ENCODE measurements at regions not wholly inside any gene's neighbourhood (a gene's known extent, or its start where the extent isn't known, plus 50 kb on each side); places are given as distances from the start of the nearest gene placed in this dataset.

DNA sequence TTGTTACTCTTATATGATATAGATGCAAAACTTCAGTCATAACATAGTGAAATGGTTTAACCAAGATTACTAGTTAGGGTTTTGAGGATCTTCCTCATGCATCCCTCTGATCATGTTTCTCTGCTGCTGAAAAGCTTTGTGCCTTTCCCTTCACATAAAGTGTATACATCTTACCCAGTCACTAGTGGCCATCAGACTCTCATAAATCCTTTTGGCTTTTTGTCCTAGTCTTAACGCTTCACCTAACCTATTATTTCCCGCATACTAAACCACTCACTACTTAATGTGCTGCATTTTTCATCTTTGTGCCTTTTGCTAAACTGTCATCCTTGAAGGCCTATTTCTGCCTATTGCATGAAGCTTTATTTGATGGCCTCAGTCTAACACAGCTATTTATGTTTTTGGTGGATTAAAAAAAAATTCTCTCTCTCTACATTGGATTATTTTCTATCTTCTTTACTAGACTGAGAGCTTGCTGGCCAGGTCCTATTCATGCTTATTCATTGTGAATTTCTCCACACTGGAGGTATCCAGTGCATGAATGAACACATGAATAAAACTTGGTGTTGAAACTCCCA lies 717.6 kb upstream of the GOLIM4 start:
- no peaks in the 10 kb centered on the region for H3K4me1 ChIP-seq (ENCODE audit: control insufficient read depth in 5 of 5, insufficient read depth in 5 of 5, low read length in 5 of 5)
- no peaks in the 10 kb centered on the region for H3K27me3 ChIP-seq (ENCODE audit: control insufficient read depth in 5 of 5, insufficient read depth in 4 of 5, low read length in 5 of 5)
- H3K4me3 ChIP-seq (ENCODE audit: low read depth in 1 of 5, low read length in 5 of 5), result no peak overlapping the region
- peaks cover 0 to 27% (median 0%) of the 10 kb centered on the region in 5 donors for H3K36me3 ChIP-seq (ENCODE audit: control insufficient read depth in 5 of 5, insufficient read depth in 5 of 5, low read length in 5 of 5)
- H3K9ac ChIP-seq (ENCODE audit: low read length in 5 of 5), result no peak overlapping the region
- no peak overlapping the region for H3K27ac ChIP-seq (ENCODE audit: low read depth, low read length)
- H3K9me3 ChIP-seq (ENCODE audit: control insufficient read depth in 5 of 5, low read length in 5 of 5), result no peaks in the 10 kb centered on the region

DNA sequence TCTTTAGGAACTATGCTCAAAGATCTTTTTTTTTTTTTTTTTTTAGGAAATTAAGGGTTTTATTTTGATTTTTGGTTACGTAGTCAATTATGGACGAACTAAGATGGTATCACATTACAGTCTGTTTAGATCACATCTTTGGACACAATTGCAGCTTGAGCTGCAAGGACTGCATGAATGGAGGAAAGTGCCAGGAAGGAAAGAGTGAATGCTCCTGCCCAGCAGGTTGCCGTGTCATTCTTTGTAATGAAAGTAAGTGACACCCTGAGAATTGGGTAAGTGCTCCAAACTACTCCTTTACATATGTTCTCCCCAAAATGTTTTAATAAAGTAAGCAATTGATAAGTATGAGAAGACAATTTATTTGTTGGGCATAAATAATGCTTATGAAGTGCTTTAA lies 716.5 kb upstream of the GOLIM4 start:
- Histone ChIP-seq H3K4me1 (ENCODE audit: control insufficient read depth in 5 of 5, insufficient read depth in 5 of 5, low read length in 5 of 5) (no peaks in the 10 kb centered on the region), H3K36me3 (ENCODE audit: control insufficient read depth in 5 of 5, insufficient read depth in 5 of 5, low read length in 5 of 5) (peaks cover 0 to 23% (median 0%) of the 10 kb centered on the region in 5 donors), H3K4me3 (ENCODE audit: low read depth in 1 of 5, low read length in 5 of 5) (no peak overlapping the region), H3K27me3 (ENCODE audit: control insufficient read depth in 5 of 5, insufficient read depth in 4 of 5, low read length in 5 of 5) (no peaks in the 10 kb centered on the region), H3K9me3 (ENCODE audit: control insufficient read depth in 5 of 5, low read length in 5 of 5) (no peaks in the 10 kb centered on the region), H3K27ac (ENCODE audit: low read depth, low read length) (no peak overlapping the region), H3K9ac (ENCODE audit: low read length in 5 of 5) (no peak overlapping the region)

DNA sequence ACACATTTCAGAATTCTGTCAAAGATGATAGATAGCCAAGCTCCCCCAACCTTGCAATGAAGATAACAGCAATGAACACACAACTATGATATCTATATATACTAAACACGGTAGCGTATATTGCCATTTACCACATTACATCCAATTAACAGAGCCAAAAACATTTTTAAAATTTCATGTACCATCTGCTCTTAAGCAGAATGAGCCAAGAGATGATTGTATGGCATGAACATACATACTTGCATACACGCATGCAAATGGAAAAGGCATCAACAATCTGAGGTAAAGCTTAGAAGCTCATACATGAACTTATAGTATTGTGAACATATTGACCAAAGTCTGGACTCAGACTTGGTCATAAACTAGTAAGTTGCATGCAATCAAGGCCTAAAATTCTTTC lies 712.9 kb upstream of the GOLIM4 start:
- H3K4me3 ChIP-seq (ENCODE audit: low read depth in 1 of 5, low read length in 5 of 5), result no peak overlapping the region
- H3K27ac ChIP-seq (ENCODE audit: low read depth, low read length), result no peak overlapping the region
- H3K9ac ChIP-seq (ENCODE audit: low read length in 5 of 5), result no peak overlapping the region
- no peaks in the 10 kb centered on the region for H3K9me3 ChIP-seq (ENCODE audit: control insufficient read depth in 5 of 5, low read length in 5 of 5)
- H3K36me3 ChIP-seq (ENCODE audit: control insufficient read depth in 5 of 5, insufficient read depth in 5 of 5, low read length in 5 of 5), result peaks cover 0 to 20% (median 0%) of the 10 kb centered on the region in 5 donors
- H3K27me3 ChIP-seq (ENCODE audit: control insufficient read depth in 5 of 5, insufficient read depth in 4 of 5, low read length in 5 of 5), result no peaks in the 10 kb centered on the region
- H3K4me1 ChIP-seq (ENCODE audit: control insufficient read depth in 5 of 5, insufficient read depth in 5 of 5, low read length in 5 of 5), result no peaks in the 10 kb centered on the region

DNA sequence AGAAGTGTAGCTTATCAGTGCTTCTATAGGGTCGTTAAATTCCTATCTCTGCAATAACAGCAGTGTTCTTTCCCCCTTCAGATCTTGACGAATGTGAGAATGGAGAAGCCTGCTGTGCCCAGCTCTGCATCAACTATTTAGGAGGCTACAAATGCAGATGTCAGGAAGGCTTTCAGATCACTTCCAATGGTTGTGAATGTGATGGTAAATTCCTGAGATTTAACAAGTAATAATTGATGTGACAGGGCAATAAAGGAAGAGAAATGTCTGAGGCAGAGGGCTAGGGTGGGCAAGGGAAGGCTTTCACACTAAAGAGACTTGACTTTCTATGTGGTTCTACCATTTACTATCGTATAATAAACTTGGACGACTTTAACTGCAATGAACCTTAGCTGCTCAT lies 711.7 kb upstream of the GOLIM4 start:
- Histone ChIP-seq H3K4me3 (ENCODE audit: low read depth in 1 of 5, low read length in 5 of 5) (no peak overlapping the region), H3K36me3 (ENCODE audit: control insufficient read depth in 5 of 5, insufficient read depth in 5 of 5, low read length in 5 of 5) (peaks cover 0 to 20% (median 0%) of the 10 kb centered on the region in 5 donors), H3K9ac (ENCODE audit: low read length in 5 of 5) (no peak overlapping the region), H3K9me3 (ENCODE audit: control insufficient read depth in 5 of 5, low read length in 5 of 5) (no peaks in the 10 kb centered on the region), H3K27ac (ENCODE audit: low read depth, low read length) (no peak overlapping the region), H3K4me1 (ENCODE audit: control insufficient read depth in 5 of 5, insufficient read depth in 5 of 5, low read length in 5 of 5) (no peaks in the 10 kb centered on the region), H3K27me3 (ENCODE audit: control insufficient read depth in 5 of 5, insufficient read depth in 4 of 5, low read length in 5 of 5) (no peaks in the 10 kb centered on the region)

DNA sequence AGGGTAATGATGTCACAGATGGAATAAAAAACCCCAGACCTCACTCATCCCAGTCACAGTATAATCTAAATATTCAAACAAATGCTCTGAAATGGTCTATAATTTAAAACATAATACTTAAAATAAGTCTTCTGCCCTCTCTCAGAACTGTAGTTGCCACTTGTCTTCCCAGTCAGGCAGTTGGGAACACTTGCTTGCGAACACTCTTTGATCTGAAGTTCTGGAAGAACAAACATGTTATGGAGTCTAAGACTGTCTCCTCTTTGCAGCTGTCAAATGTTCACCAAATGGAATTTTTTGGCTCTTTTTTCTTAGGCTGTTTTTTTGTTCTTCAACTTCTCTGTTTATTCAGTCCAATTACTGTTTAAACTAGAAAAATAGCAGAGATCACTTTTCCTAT lies 711.1 kb upstream of the GOLIM4 start:
- Histone ChIP-seq H3K9ac (ENCODE audit: low read length in 5 of 5) (no peak overlapping the region), H3K27me3 (ENCODE audit: control insufficient read depth in 5 of 5, insufficient read depth in 4 of 5, low read length in 5 of 5) (no peaks in the 10 kb centered on the region), H3K36me3 (ENCODE audit: control insufficient read depth in 5 of 5, insufficient read depth in 5 of 5, low read length in 5 of 5) (peaks cover 0 to 20% (median 0%) of the 10 kb centered on the region in 5 donors), H3K27ac (ENCODE audit: low read depth, low read length) (no peak overlapping the region), H3K4me1 (ENCODE audit: control insufficient read depth in 5 of 5, insufficient read depth in 5 of 5, low read length in 5 of 5) (no peaks in the 10 kb centered on the region), H3K4me3 (ENCODE audit: low read depth in 1 of 5, low read length in 5 of 5) (no peak overlapping the region), H3K9me3 (ENCODE audit: control insufficient read depth in 5 of 5, low read length in 5 of 5) (no peaks in the 10 kb centered on the region)

DNA sequence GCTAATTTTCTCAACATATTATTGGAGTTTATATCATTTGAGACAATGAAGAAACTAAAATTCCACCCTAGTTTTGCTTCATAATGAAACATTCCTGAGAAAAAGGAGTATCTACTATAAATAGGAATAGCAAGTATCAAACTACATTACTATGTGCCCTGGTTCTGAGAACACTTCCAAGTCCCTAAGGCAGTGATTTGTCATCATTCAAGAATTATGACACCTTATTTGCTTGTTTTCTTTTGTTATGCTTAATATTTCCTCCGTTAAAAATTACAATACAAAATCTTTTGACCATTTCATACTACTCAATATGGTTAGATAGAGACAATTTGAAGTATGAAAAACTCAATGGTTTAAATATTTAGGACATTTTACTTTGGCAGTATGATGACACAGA lies 707.8 kb upstream of the GOLIM4 start:
- Histone ChIP-seq H3K27ac (ENCODE audit: low read depth, low read length) (no peak overlapping the region), H3K36me3 (ENCODE audit: control insufficient read depth in 5 of 5, insufficient read depth in 5 of 5, low read length in 5 of 5) (peaks cover 0 to 3% (median 0%) of the 10 kb centered on the region in 5 donors), H3K9me3 (ENCODE audit: control insufficient read depth in 5 of 5, low read length in 5 of 5) (no peaks in the 10 kb centered on the region), H3K4me1 (ENCODE audit: control insufficient read depth in 5 of 5, insufficient read depth in 5 of 5, low read length in 5 of 5) (no peaks in the 10 kb centered on the region), H3K9ac (ENCODE audit: low read length in 5 of 5) (no peak overlapping the region), H3K27me3 (ENCODE audit: control insufficient read depth in 5 of 5, insufficient read depth in 4 of 5, low read length in 5 of 5) (no peaks in the 10 kb centered on the region), H3K4me3 (ENCODE audit: low read depth in 1 of 5, low read length in 5 of 5) (no peak overlapping the region)

DNA sequence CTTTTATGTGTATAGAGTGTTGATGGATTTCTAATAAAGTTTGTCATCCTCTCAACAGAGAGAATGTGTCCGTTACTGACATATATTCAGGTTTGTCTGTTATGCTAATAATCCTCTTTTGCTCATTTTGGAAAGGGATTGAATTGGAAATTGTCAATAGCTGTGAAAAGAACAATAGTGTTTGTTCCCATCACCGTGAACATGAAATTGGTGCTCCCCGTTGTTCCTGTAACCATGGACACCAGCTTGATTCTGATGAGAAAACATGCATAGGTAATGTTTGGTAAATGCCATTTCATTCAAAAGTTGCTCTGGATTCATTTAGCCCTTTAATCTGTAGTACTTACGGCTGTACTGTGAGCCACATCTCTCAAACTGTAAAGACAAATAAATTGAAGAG lies 707.0 kb upstream of the GOLIM4 start:
- Histone ChIP-seq H3K27ac (ENCODE audit: low read depth, low read length) (no peak overlapping the region), H3K9ac (ENCODE audit: low read length in 5 of 5) (no peak overlapping the region), H3K36me3 (ENCODE audit: control insufficient read depth in 5 of 5, insufficient read depth in 5 of 5, low read length in 5 of 5) (peaks cover 0 to 3% (median 0%) of the 10 kb centered on the region in 5 donors), H3K9me3 (ENCODE audit: control insufficient read depth in 5 of 5, low read length in 5 of 5) (no peaks in the 10 kb centered on the region), H3K4me3 (ENCODE audit: low read depth in 1 of 5, low read length in 5 of 5) (no peak overlapping the region), H3K4me1 (ENCODE audit: control insufficient read depth in 5 of 5, insufficient read depth in 5 of 5, low read length in 5 of 5) (no peaks in the 10 kb centered on the region), H3K27me3 (ENCODE audit: control insufficient read depth in 5 of 5, insufficient read depth in 4 of 5, low read length in 5 of 5) (no peaks in the 10 kb centered on the region)

DNA sequence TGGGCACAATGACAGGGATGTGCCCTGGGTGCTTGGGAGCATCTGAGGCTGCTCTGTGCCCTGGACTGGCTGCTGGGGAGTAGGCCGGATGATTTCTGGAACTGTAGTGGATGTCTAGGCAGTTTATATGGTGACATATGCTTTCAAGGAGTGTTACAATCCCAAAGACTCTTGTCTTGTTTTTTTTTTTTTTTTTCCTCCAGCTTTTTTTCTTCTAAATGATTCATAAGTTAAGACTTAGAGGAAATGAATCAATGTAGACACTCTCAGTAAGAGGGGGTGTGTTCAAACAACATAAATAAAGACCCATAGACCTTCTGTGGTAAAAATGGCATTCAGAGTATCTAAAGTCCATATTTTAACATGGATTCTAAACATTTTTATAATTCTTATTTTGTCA lies 706.1 kb upstream of the GOLIM4 start:
- no peak overlapping the region for H3K4me3 ChIP-seq (ENCODE audit: low read depth in 1 of 5, low read length in 5 of 5)
- no peaks in the 10 kb centered on the region for H3K27me3 ChIP-seq (ENCODE audit: control insufficient read depth in 5 of 5, insufficient read depth in 4 of 5, low read length in 5 of 5)
- H3K4me1 ChIP-seq (ENCODE audit: control insufficient read depth in 5 of 5, insufficient read depth in 5 of 5, low read length in 5 of 5), result no peaks in the 10 kb centered on the region
- H3K9me3 ChIP-seq (ENCODE audit: control insufficient read depth in 5 of 5, low read length in 5 of 5), result no peaks in the 10 kb centered on the region
- no peak overlapping the region for H3K9ac ChIP-seq (ENCODE audit: low read length in 5 of 5)
- H3K36me3 ChIP-seq (ENCODE audit: control insufficient read depth in 5 of 5, insufficient read depth in 5 of 5, low read length in 5 of 5), result peaks cover 0 to 3% (median 0%) of the 10 kb centered on the region in 5 donors
- no peak overlapping the region for H3K27ac ChIP-seq (ENCODE audit: low read depth, low read length)

DNA sequence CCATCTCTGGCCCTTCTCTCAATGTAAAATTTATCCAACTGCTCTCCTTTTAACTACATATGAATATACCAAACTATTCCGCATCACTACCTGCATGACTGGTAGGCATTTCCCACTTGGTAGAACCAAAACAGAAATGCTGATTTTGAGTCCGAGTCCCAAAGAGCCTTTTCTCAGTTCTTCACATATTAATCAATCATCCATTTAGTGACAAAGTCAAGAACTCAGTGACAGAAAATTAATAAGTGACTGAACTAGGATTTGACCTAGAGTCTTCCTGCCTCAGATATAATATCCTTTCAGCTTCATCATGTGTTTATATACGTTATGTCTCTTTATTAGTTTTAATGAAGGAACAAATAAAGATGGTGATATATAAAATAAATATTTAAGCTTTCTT lies 700.6 kb upstream of the GOLIM4 start:
- H3K9me3 ChIP-seq (ENCODE audit: control insufficient read depth in 5 of 5, low read length in 5 of 5), result no peaks in the 10 kb centered on the region
- H3K27me3 ChIP-seq (ENCODE audit: control insufficient read depth in 5 of 5, insufficient read depth in 4 of 5, low read length in 5 of 5), result no peaks in the 10 kb centered on the region
- H3K4me3 ChIP-seq (ENCODE audit: low read depth in 1 of 5, low read length in 5 of 5), result no peak overlapping the region
- no peak overlapping the region for H3K27ac ChIP-seq (ENCODE audit: low read depth, low read length)
- H3K9ac ChIP-seq (ENCODE audit: low read length in 5 of 5), result no peak overlapping the region
- no peaks in the 10 kb centered on the region for H3K4me1 ChIP-seq (ENCODE audit: control insufficient read depth in 5 of 5, insufficient read depth in 5 of 5, low read length in 5 of 5)
- peaks cover 0 to 7% (median 0%) of the 10 kb centered on the region in 5 donors for H3K36me3 ChIP-seq (ENCODE audit: control insufficient read depth in 5 of 5, insufficient read depth in 5 of 5, low read length in 5 of 5)

DNA sequence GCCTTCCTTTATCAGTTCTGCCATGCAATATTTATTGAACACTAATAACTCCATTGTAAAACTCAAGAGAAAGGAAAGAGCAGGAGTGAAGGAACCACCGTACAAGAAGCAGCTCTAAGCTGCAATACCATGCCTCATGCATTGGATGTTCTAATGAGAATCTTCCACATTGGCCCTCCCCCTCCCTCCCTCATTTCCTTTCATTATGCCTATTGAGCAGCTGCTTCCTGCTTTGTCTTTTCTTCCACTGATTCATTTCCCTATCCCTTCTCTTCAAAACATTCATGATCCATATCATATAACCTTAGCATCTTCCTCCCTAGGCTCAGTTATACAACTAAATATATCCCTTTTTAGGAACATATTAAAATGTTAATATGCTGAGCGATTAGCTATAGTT lies 698.7 kb upstream of the GOLIM4 start:
- no peaks in the 10 kb centered on the region for H3K9me3 ChIP-seq (ENCODE audit: control insufficient read depth in 5 of 5, low read length in 5 of 5)
- peaks cover 0 to 7% (median 0%) of the 10 kb centered on the region in 5 donors for H3K36me3 ChIP-seq (ENCODE audit: control insufficient read depth in 5 of 5, insufficient read depth in 5 of 5, low read length in 5 of 5)
- H3K9ac ChIP-seq (ENCODE audit: low read length in 5 of 5), result no peak overlapping the region
- H3K4me3 ChIP-seq (ENCODE audit: low read depth in 1 of 5, low read length in 5 of 5), result no peak overlapping the region
- no peaks in the 10 kb centered on the region for H3K27me3 ChIP-seq (ENCODE audit: control insufficient read depth in 5 of 5, insufficient read depth in 4 of 5, low read length in 5 of 5)
- H3K4me1 ChIP-seq (ENCODE audit: control insufficient read depth in 5 of 5, insufficient read depth in 5 of 5, low read length in 5 of 5), result no peaks in the 10 kb centered on the region
- H3K27ac ChIP-seq (ENCODE audit: low read depth, low read length), result no peak overlapping the region

DNA sequence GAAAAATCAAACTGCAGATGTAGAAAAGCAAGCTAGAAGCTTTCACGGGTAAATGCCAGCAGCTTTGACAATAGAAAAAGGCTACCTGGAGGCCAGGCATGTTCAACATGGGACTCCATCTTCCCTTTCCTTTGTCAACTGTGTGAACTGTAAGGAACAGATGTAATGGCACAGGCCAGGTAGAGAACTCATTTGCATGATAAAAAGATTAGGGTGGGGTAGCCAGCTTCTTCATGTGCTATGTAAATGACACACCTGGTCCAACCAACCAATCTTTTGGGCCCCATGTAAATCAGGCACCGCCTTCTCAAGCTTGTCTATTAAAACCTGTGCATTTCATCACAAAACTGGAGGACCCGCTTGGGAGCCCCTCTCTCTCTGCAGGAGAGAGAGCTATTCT lies 686.5 kb upstream of the GOLIM4 start:
- no peaks in the 10 kb centered on the region for H3K27me3 ChIP-seq (ENCODE audit: control insufficient read depth in 5 of 5, insufficient read depth in 4 of 5, low read length in 5 of 5)
- no peak overlapping the region for H3K27ac ChIP-seq (ENCODE audit: low read depth, low read length)
- H3K9ac ChIP-seq (ENCODE audit: low read length in 5 of 5), result no peak overlapping the region
- H3K4me1 ChIP-seq (ENCODE audit: control insufficient read depth in 5 of 5, insufficient read depth in 5 of 5, low read length in 5 of 5), result no peaks in the 10 kb centered on the region
- peaks cover 0 to 2% (median 0%) of the 10 kb centered on the region in 5 donors for H3K9me3 ChIP-seq (ENCODE audit: control insufficient read depth in 5 of 5, low read length in 5 of 5)
- no peaks in the 10 kb centered on the region for H3K36me3 ChIP-seq (ENCODE audit: control insufficient read depth in 5 of 5, insufficient read depth in 5 of 5, low read length in 5 of 5)
- H3K4me3 ChIP-seq (ENCODE audit: low read depth in 1 of 5, low read length in 5 of 5), result no peak overlapping the region
